ENCODE measurements at regions not wholly inside any gene's neighbourhood (a gene's known extent, or its start where the extent isn't known, plus 50 kb on each side); places are given as distances from the start of the nearest gene placed in this dataset.
"Not testable (repeated sequence)": the region's sequence is repeated elsewhere in the genome, so short reads cannot be mapped to it uniquely, and the experiment has no call there.

- TF ChIP-seq EZH2 (IDR thresholded peaks at IDR 0.05) (no peak), FOXP2 (optimal IDR thresholded peaks at IDR 0.05; ENCODE audit: control extremely low read depth, extremely low read length, insufficient read depth) (no peak), POLR2AphosphoS5 (IDR thresholded peaks at IDR 0.05; ENCODE audit: borderline replicate concordance, low read depth, low read length) (no peak)
- H3K36me3 ChIP-seq (ENCODE audit: insufficient read depth, low read length) = no peaks in the 10 kb centered on the region
- no peak for DNase-seq (ENCODE audit: low read depth, low spot score)
- no peak overlapping the region for H3K27ac ChIP-seq
- no peak overlapping the region for H3K9ac ChIP-seq (ENCODE audit: insufficient read length)
- H3K9me3 ChIP-seq (ENCODE audit: low read depth, low read length) = no peaks in the 10 kb centered on the region
- H3K4me3 ChIP-seq = no peak overlapping the region
These were observed 163.5 kb upstream of the MSX2 start for GRCh38 chr5:174560861-174561260.

GRCh38 chr5:174563040-174563439 lies 161.3 kb upstream of the MSX2 start:
- H3K27ac ChIP-seq; H3K9me3 ChIP-seq (ENCODE audit: low read depth, low read length); H3K36me3 ChIP-seq (ENCODE audit: insufficient read depth, low read length); H3K9ac ChIP-seq (ENCODE audit: insufficient read length); DNase-seq (ENCODE audit: low read depth, low spot score); H3K4me3 ChIP-seq: not testable (repeated sequence)

- DNase-seq (ENCODE audit: low read depth, low spot score) = no peak
- Histone ChIP-seq H3K4me3 (no peak overlapping the region), H3K9me3 (ENCODE audit: low read depth, low read length) (no peaks in the 10 kb centered on the region), H3K36me3 (ENCODE audit: insufficient read depth, low read length) (no peaks in the 10 kb centered on the region), H3K9ac (ENCODE audit: insufficient read length) (no peak overlapping the region), H3K27ac (no peak overlapping the region)
- no peak for TF ChIP-seq EZH2 (IDR thresholded peaks at IDR 0.05)
- TF ChIP-seq FOXP2 (optimal IDR thresholded peaks at IDR 0.05; ENCODE audit: control extremely low read depth, extremely low read length, insufficient read depth) = no peak
- no peak for TF ChIP-seq POLR2AphosphoS5 (IDR thresholded peaks at IDR 0.05; ENCODE audit: borderline replicate concordance, low read depth, low read length)
These were observed 160.5 kb upstream of the MSX2 start for GRCh38 chr5:174563899-174564298.

GRCh38 chr5:174567506-174568141 lies 156.8 kb upstream of the MSX2 start:
- DNase-seq (ENCODE audit: low read depth, low spot score) = no peak
- H3K4me3 ChIP-seq = no peak overlapping the region
- no peak overlapping the region for H3K9ac ChIP-seq (ENCODE audit: insufficient read length)
- no peaks in the 10 kb centered on the region for H3K9me3 ChIP-seq (ENCODE audit: low read depth, low read length)
- TF ChIP-seq EZH2 (IDR thresholded peaks at IDR 0.05) (no peak), FOXP2 (optimal IDR thresholded peaks at IDR 0.05; ENCODE audit: control extremely low read depth, extremely low read length, insufficient read depth) (no peak), POLR2AphosphoS5 (IDR thresholded peaks at IDR 0.05; ENCODE audit: borderline replicate concordance, low read depth, low read length) (no peak)
- no peak overlapping the region for H3K27ac ChIP-seq
- no peaks in the 10 kb centered on the region for H3K36me3 ChIP-seq (ENCODE audit: insufficient read depth, low read length)

GRCh38 chr5:174570662-174571061 lies 153.7 kb upstream of the MSX2 start:
- no peak overlapping the region for H3K9ac ChIP-seq (ENCODE audit: insufficient read length)
- H3K36me3 ChIP-seq (ENCODE audit: insufficient read depth, low read length) = no peaks in the 10 kb centered on the region
- no peak overlapping the region for H3K27ac ChIP-seq
- no peaks in the 10 kb centered on the region for H3K9me3 ChIP-seq (ENCODE audit: low read depth, low read length)
- no peak overlapping the region for H3K4me3 ChIP-seq
- no peak for DNase-seq (ENCODE audit: low read depth, low spot score)
- no peak for TF ChIP-seq EZH2 (IDR thresholded peaks at IDR 0.05)
- no peak for TF ChIP-seq FOXP2 (optimal IDR thresholded peaks at IDR 0.05; ENCODE audit: control extremely low read depth, extremely low read length, insufficient read depth)
- no peak for TF ChIP-seq POLR2AphosphoS5 (IDR thresholded peaks at IDR 0.05; ENCODE audit: borderline replicate concordance, low read depth, low read length)

- H3K27ac ChIP-seq = peak overlapping the region; percentile 35; the same call in 1 of the 2 replicates
- no peak overlapping the region for H3K9ac ChIP-seq (ENCODE audit: insufficient read length)
- H3K9me3 ChIP-seq (ENCODE audit: low read depth, low read length) = no peaks in the 10 kb centered on the region
- H3K36me3 ChIP-seq (ENCODE audit: insufficient read depth, low read length) = no peaks in the 10 kb centered on the region
- H3K4me3 ChIP-seq = no peak overlapping the region
- DNase-seq (ENCODE audit: low read depth, low spot score) = peak; percentile 89
- TF ChIP-seq POLR2AphosphoS5 (IDR thresholded peaks at IDR 0.05; ENCODE audit: borderline replicate concordance, low read depth, low read length) = peak; percentile 38; the same call in 1 of the 2 replicates
- TF ChIP-seq FOXP2 (optimal IDR thresholded peaks at IDR 0.05; ENCODE audit: control extremely low read depth, extremely low read length, insufficient read depth) = no peak
These were observed 152.6 kb upstream of the MSX2 start for GRCh38 chr5:174571662-174572397.

GRCh38 chr5:174572591-174572990 lies 151.8 kb upstream of the MSX2 start:
- DNase-seq (ENCODE audit: low read depth, low spot score) = no peak
- Histone ChIP-seq H3K36me3 (ENCODE audit: insufficient read depth, low read length) (no peaks in the 10 kb centered on the region), H3K9me3 (ENCODE audit: low read depth, low read length) (no peaks in the 10 kb centered on the region), H3K4me3 (no peak overlapping the region), H3K27ac (no peak overlapping the region), H3K9ac (ENCODE audit: insufficient read length) (no peak overlapping the region)
- no peak for TF ChIP-seq FOXP2 (optimal IDR thresholded peaks at IDR 0.05; ENCODE audit: control extremely low read depth, extremely low read length, insufficient read depth)
- TF ChIP-seq EZH2 (IDR thresholded peaks at IDR 0.05) = no peak
- TF ChIP-seq POLR2AphosphoS5 (IDR thresholded peaks at IDR 0.05; ENCODE audit: borderline replicate concordance, low read depth, low read length) = no peak

GRCh38 chr5:174573221-174573994 lies 151.0 kb upstream of the MSX2 start:
- peak overlapping the region; percentile 23 for H3K27ac ChIP-seq
- no peaks in the 10 kb centered on the region for H3K9me3 ChIP-seq (ENCODE audit: low read depth, low read length)
- 0 out of 2 replicates have a peak overlapping the region, but pooled peaks have one; percentile 7 for H3K4me3 ChIP-seq
- H3K36me3 ChIP-seq (ENCODE audit: insufficient read depth, low read length) = no peaks in the 10 kb centered on the region
- H3K9ac ChIP-seq (ENCODE audit: insufficient read length) = no peak overlapping the region
- TF ChIP-seq FOXP2 (optimal IDR thresholded peaks at IDR 0.05; ENCODE audit: control extremely low read depth, extremely low read length, insufficient read depth) = no peak
- DNase-seq (ENCODE audit: low read depth, low spot score) = no peak
